ENCODE measurements at regions not wholly inside any gene's neighbourhood (a gene's known extent, or its start where the extent isn't known, plus 50 kb on each side); places are given as distances from the start of the nearest gene placed in this dataset.

DNA sequence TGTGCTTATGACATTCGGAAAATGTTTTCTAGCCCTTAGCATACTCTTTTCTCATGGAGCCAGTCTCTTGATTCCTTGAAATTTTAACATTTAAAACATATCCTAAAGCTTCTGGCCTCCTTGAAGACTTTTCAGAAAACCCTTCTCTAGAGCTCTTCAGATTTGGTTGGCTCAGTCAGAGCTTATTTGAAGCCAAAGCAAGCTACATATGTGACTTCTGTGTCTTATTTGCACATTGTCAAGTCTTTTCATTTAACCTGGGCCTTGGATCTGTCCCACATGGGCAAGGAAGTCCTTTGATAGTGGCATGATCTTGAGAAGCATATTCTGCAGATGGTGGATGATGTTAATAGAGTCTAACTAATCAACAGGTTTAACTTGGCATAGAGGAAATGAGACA, 116.5 kb downstream of the LACC1 start:
- no peak overlapping the region for H3K4me3 ChIP-seq
- no peaks in the 10 kb centered on the region for H3K36me3 ChIP-seq
- no peaks in the 10 kb centered on the region for H3K27me3 ChIP-seq
- no peaks in the 10 kb centered on the region for H3K9me3 ChIP-seq (replicated peaks)
- H3K4me1 ChIP-seq: no peaks in the 10 kb centered on the region
- H3K27ac ChIP-seq: no peak overlapping the region
- DNase-seq: no peak

DNA sequence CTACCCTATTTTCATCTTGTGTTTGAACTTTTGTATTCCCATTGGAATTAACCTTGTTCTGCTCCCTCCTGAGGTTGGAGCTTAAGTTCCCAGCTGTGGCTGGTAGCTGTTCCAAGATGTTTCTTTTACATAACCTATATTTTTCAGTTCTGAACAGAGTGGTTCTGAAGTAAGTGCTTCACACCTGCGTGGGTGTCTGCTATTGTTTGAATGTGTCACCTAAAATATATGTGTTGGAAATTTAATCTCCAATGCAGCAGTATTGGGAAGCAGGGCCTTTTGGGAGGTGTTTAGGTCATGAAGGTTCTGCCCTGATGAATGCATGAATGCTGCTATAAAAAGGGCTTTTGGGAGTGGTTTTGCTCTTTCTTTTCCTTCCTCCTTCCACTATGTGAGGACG, 123.8 kb downstream of the LACC1 start:
- H3K4me3 ChIP-seq: no peak overlapping the region
- H3K4me1 ChIP-seq: no peaks in the 10 kb centered on the region
- H3K36me3 ChIP-seq: no peaks in the 10 kb centered on the region
- no peaks in the 10 kb centered on the region for H3K9me3 ChIP-seq (replicated peaks)
- H3K27me3 ChIP-seq: no peaks in the 10 kb centered on the region; the same call in 1 of the 2 replicates
- no peak overlapping the region for H3K27ac ChIP-seq
- DNase-seq: no peak

DNA sequence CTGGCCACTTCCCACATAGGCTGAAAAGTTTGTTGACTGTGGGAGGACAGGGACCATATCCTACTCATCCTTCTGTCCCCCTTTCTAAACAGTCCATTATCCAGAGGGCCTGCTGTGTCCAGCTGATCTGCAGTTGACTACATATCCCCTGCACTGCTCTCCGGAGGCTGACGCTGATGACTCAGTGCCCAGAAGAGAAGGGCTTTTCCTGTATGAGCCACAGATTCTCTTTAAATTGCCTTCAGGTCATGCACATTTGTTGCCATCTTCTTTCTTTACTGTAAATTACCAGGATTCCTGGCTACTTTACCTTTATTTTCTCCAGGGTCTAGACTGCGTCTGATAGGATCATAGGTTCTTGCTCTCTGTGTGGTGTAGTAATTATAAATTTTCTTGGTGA, 125.2 kb downstream of the LACC1 start:
- DNase-seq: no peak
- Histone ChIP-seq H3K9me3 (replicated peaks) (no peaks in the 10 kb centered on the region), H3K4me3 (no peak overlapping the region), H3K4me1 (no peaks in the 10 kb centered on the region), H3K27ac (no peak overlapping the region), H3K27me3 (no peaks in the 10 kb centered on the region; the same call in 1 of the 2 replicates), H3K36me3 (no peaks in the 10 kb centered on the region)

DNA sequence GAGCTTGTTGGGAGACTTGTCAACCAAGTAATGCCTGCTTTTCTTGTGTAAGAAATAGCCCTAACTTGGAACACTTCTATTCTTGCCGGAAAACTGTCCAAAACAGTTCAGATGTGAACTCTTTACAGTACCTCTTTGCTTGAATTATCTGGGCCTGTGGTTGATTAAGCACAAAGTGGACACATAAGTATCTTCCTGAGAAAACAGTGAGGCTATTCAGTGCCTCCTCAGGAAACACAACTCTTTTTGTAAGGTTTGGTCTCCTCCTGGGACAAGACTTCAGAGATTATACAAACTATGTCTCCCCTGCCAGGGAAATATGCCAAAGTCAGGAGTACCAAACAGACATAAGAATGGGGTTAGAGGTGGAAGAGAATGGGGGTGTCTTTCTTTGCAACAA, 127.7 kb downstream of the LACC1 start:
- no peak for DNase-seq
- Histone ChIP-seq H3K9me3 (replicated peaks) (no peaks in the 10 kb centered on the region), H3K4me1 (no peaks in the 10 kb centered on the region; the same call in 1 of the 2 replicates), H3K27me3 (no peaks in the 10 kb centered on the region), H3K36me3 (no peaks in the 10 kb centered on the region), H3K27ac (no peak overlapping the region), H3K4me3 (no peak overlapping the region)

DNA sequence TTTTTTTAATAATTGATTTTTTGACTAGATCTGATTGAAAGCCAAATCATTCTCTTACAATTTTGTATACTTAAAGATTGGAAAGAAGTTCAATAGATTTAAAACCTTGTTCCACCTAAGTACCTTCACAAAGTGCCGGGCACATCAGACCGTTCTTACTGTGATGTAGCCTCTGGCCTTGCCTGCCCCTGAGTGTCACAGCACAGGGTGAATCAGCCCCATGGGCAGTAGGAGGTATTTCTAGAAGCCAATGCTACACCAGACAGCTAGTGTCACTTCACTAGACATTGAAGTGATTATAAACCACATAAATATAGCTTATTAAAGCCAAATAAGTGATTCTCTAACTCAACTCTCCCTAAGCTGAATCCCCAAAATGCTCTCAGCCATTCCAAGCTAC, 131.3 kb downstream of the LACC1 start:
- no peak for DNase-seq
- H3K27me3 ChIP-seq: no peaks in the 10 kb centered on the region
- no peak overlapping the region for H3K4me3 ChIP-seq
- H3K36me3 ChIP-seq: no peaks in the 10 kb centered on the region
- H3K4me1 ChIP-seq: no peaks in the 10 kb centered on the region; the same call in 1 of the 2 replicates
- no peaks in the 10 kb centered on the region for H3K9me3 ChIP-seq (replicated peaks)
- H3K27ac ChIP-seq: no peak overlapping the region

DNA sequence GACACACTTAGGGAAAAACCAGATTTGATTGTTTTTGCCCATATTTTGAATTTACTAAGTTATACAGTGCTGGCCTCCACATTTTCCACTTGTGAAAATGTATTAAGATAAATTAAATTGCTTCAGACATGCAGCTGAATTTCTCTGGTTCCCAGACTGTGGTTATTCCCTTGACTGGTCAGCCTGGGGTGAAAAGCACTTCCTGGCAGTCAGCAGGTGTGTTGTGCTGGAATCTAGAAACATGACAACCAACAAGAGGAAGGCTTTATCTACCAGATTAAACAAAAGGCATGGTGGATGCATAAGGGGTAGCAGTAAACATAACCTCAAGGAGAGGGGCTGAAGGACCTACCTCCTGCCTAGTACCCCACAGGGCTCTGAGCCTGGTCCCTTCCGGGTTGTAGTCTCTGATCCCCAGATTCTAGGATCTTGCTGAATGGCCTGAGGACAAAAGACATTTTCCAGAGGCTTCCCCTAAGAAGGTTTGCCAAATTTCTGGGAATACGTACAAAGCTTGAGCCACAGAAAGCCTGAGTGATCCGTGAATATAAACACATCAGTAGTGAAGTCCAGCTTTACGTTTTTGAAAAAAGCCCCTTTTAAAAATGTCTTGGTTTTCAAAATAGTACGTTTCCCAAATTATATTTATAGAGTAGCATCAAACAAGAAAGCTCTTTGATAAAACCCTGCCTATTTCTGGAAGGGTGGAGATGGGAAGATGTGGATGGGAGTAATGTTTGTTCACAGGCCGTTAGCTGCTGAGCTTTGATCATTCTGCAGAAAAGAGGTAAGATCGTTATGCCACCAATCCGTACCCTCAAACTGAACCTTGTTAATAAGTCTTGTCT, 133.4 kb downstream of the LACC1 start:
- Histone ChIP-seq H3K9me3 (replicated peaks) (no peaks in the 10 kb centered on the region), H3K27ac (no peak overlapping the region), H3K36me3 (no peaks in the 10 kb centered on the region), H3K4me1 (no peaks in the 10 kb centered on the region; the same call in 1 of the 2 replicates), H3K27me3 (no peaks in the 10 kb centered on the region), H3K4me3 (no peak overlapping the region)
- DNase-seq: no peak

DNA sequence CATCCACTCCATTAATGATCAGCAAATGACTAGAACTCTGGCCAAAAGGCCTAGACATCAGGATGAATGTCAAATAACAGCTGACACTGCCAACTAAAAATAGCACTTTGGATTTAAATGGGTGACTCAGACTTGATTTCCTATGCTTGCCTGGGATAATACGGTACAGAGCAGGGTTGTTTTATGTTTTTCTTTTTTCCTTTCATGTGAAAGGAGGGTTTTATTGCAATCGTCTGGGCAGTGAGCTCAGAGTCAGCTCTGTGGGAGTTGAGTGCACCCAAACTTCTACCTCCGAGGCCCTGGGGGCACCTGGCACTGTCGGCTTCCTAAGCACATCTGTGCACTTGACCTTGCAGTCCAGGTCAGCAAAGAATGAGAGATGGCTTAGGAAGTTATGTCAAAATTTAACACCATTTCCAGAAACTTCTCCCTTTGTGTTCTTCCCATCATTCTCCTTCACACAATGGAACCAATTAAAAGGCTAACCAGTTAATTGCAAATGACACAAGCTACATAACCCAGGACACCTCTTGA, 134.1 kb downstream of the LACC1 start:
- Histone ChIP-seq H3K4me1 (no peaks in the 10 kb centered on the region; the same call in 1 of the 2 replicates), H3K27ac (no peak overlapping the region), H3K9me3 (replicated peaks) (no peaks in the 10 kb centered on the region), H3K36me3 (no peaks in the 10 kb centered on the region), H3K27me3 (no peaks in the 10 kb centered on the region), H3K4me3 (no peak overlapping the region)
- DNase-seq: peak; percentile 12 to 36

DNA sequence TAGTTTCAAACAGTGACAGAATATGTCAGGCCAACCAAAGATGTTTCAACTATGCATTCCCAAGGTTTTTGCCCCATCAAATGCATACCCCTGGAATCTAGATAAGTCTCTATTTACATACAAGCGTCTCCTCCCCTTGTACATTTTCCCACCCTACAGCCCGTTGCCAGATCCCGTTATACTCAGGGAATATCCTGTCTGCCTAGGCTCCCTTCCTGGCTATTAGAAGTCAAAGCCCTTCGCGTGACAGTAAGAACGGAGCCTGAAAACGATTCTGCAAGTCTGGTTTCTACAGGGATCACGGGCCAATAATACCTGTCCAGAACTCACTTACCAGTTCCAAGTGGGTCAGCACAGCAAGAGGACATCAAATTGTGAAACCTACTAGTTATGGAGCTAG, 134.8 kb downstream of the LACC1 start:
- Histone ChIP-seq H3K9me3 (replicated peaks) (no peaks in the 10 kb centered on the region), H3K27me3 (no peaks in the 10 kb centered on the region), H3K36me3 (no peaks in the 10 kb centered on the region), H3K27ac (no peak overlapping the region), H3K4me1 (no peaks in the 10 kb centered on the region; the same call in 1 of the 2 replicates), H3K4me3 (no peak overlapping the region)
- no peak for DNase-seq

DNA sequence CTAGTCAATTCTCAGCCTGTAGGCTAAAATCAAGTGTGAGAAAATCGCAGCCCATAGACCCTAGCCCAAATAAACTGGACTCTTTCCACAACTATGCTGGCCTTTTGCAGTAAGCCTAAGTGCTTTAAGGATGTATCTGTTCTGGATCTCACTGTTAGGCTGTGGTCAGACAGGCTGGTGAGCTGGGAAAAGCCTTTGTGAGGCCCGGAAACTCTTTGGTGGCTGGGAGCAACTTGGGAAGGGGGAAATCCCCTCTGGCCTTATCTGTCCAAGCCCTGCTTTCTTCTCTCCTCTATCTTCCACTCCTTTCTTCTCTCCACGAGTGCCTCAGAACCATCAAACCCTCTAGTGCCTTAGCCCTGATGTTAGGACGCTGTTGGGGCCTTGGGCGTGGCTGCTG, 135.4 kb downstream of the LACC1 start:
- 0 out of 2 replicates have a peak, but pooled peaks cover 2% of the 10 kb centered on the region for H3K27me3 ChIP-seq
- DNase-seq: no peak
- no peak overlapping the region for H3K4me3 ChIP-seq
- H3K4me1 ChIP-seq: no peaks in the 10 kb centered on the region; the same call in 1 of the 2 replicates
- no peaks in the 10 kb centered on the region for H3K9me3 ChIP-seq (replicated peaks)
- H3K27ac ChIP-seq: no peak overlapping the region
- H3K36me3 ChIP-seq: no peaks in the 10 kb centered on the region

DNA sequence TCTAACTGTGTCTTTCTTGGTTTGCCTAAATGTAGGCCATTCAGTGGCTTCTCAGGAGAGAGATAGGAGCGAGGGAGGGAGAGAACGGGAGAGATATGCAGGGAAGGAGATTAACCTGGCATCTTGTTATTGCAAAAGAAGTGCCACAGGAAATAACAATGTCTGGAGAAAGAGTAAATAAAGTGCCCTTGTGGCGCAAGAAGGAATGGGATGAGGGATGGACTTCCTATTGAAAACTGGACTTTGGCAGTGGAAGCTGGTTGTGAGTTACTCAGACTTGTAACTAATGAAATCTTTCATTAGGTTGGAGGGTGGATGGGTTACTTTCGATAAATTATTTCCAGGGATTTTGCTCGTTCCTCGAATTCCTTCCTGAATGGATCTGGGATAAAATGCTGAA, 136.1 kb downstream of the LACC1 start:
- Histone ChIP-seq H3K27me3 (0 out of 2 replicates have a peak, but pooled peaks cover 4% of the 10 kb centered on the region), H3K9me3 (replicated peaks) (no peaks in the 10 kb centered on the region), H3K27ac (no peak overlapping the region), H3K4me1 (no peaks in the 10 kb centered on the region; the same call in 1 of the 2 replicates), H3K4me3 (no peak overlapping the region), H3K36me3 (no peaks in the 10 kb centered on the region)
- no peak for DNase-seq

DNA sequence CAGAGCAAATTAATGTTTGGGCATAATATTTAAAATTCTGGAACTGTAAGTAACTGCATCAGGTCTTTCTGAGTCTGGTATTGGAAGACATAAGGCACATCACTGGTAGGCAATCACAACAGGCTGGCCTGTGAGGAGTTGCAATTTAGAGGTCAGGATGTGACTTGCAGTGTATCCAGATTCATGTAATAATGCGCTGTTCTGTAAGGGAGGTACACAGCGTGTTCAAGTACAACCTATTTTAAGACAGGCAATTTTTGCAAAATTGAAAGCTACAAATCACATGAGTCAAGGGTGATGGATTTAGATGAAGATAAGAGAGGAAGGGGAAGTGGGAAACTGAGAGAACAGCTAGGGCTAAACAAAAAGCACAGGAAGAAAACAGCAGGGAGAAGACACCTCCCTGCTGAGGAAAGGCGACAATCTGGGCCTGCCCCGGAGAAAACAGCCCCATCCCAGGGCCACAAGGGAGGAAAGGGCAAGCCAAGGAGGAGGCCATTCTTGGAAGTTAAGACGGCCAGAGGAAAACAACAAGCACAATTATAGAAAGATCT, 138.1 kb downstream of the LACC1 start:
- Histone ChIP-seq H3K27me3 (0 out of 2 replicates have a peak, but pooled peaks cover 4% of the 10 kb centered on the region), H3K27ac (no peak overlapping the region), H3K4me1 (no peaks in the 10 kb centered on the region; the same call in 1 of the 2 replicates), H3K36me3 (no peaks in the 10 kb centered on the region), H3K4me3 (no peak overlapping the region), H3K9me3 (replicated peaks) (no peaks in the 10 kb centered on the region)
- no peak for DNase-seq

DNA sequence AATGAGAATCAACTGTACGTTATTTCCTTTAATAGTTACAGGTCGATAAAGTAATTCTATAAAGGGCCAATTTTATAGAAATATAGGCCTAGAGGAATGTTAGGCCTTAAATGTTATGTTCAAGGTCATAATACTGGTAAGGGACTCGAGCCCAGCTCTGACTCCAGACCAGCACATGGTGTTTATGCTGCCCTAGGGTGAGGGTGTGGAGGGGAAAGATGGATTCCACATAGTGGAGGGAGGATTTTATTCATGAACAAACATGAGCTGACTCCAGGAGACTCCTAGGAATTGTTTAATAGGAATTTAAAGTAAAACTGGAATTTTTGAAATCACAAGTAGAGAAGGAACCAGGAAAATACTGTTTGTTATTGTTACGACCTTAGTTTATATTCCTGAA, 139.9 kb downstream of the LACC1 start:
- Histone ChIP-seq H3K4me3 (no peak overlapping the region), H3K9me3 (replicated peaks) (no peaks in the 10 kb centered on the region), H3K36me3 (no peaks in the 10 kb centered on the region), H3K27me3 (0 out of 2 replicates have a peak, but pooled peaks cover 4% of the 10 kb centered on the region), H3K27ac (no peak overlapping the region), H3K4me1 (no peaks in the 10 kb centered on the region)
- no peak for DNase-seq

DNA sequence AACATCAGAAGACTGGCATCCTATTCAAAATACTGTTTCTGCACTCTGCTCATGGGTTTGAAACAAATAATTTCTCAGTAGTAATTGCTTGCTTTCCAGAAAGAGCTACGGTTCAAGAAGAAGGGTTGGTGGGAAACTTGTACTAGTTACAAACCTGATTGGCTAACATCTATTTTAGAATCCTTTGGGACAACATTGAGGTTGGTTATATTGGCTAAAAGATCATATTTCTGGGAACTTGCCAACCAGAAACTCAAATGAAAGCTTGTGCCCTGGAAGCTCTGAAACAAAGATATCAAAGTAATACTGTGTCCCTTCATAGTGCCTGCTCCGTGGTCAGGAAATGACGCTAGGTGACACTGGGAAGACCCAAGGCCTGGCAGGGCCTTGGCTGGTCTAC, 141.7 kb downstream of the LACC1 start:
- no peak for DNase-seq

DNA sequence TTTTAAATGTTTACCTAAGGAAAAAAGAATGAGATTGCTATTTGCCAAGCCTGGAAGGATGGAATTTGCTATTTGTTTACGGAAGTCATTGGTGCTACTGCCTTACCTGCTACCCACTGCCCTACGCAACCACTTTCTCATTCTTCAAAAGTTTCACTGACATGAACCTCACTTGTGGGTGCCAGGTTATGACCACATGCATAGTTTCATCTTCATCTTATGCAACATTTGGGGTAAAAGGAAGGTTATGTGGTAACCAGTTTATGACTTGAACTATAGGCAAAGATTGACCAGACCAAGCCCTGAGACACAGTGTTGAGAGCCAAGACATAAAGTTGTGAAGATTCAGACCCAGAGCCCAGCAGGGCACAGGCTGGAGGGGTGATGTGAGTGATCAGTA, 142.5 kb downstream of the LACC1 start:
- Histone ChIP-seq H3K4me3 (no peak overlapping the region), H3K36me3 (no peaks in the 10 kb centered on the region), H3K4me1 (no peaks in the 10 kb centered on the region), H3K9me3 (replicated peaks) (no peaks in the 10 kb centered on the region), H3K27ac (no peak overlapping the region), H3K27me3 (0 out of 2 replicates have a peak, but pooled peaks cover 4% of the 10 kb centered on the region)
- no peak for DNase-seq

More for the DNA sequence above, 141.7 kb downstream of the LACC1 start:
- Histone ChIP-seq H3K27ac (no peak overlapping the region), H3K9me3 (replicated peaks) (no peaks in the 10 kb centered on the region), H3K4me1 (no peaks in the 10 kb centered on the region), H3K4me3 (no peak overlapping the region), H3K36me3 (no peaks in the 10 kb centered on the region), H3K27me3 (0 out of 2 replicates have a peak, but pooled peaks cover 4% of the 10 kb centered on the region)

DNA sequence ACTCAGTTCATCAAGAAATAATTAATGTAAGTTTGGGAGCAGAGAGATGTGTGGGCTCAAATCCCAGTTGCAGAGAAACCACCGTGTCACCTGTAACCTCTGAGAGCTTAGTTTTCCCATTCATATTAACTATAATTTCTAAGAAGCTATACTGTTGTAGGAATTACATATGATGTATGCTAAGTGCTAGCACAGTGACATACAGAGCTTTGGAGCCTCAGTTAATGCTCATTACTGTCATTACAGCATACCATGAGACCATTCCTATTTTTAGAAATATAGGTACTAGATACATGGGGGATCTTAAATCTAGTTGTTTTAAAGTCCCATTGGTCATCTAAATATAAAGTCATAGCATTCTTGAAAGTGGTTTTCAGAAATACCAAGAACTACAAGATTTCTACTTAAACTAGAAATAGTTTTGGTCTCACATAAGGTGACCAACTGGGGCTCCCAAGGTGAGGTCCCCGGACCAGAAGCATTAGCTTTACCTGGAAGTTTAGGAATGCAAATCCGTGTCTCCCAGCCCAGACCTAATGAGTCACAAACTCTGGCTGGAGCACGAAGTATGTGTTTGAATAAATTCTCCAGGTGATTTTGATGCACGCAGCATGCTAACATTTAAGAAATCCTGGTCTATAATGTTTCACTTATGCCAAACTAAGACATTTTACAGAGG, 144.6 kb downstream of the LACC1 start:
- no peaks in the 10 kb centered on the region for H3K9me3 ChIP-seq (replicated peaks)
- H3K36me3 ChIP-seq: no peaks in the 10 kb centered on the region
- no peak overlapping the region for H3K27ac ChIP-seq
- no peaks in the 10 kb centered on the region for H3K4me1 ChIP-seq
- H3K27me3 ChIP-seq: 0 out of 2 replicates have a peak, but pooled peaks cover 4% of the 10 kb centered on the region
- no peak for DNase-seq
- H3K4me3 ChIP-seq: no peak overlapping the region

Measured in SJCRH30 (cell line).